HFFc6 (cell line): ENCODE measurements at regions not wholly inside any gene's neighbourhood (a gene's known extent, or its start where the extent isn't known, plus 50 kb on each side); places are given as distances from the start of the nearest gene placed in this dataset.
"Not testable (repeated sequence)": the region's sequence is repeated elsewhere in the genome, so short reads cannot be mapped to it uniquely, and the experiment has no call there.

Experiments
- DNase-seq: peaks from one replicate; pipeline ENCODE4 v3.0.0-alpha.2; 2018
- H3K27ac Mint-ChIP-seq: 2 replicates; pipeline ENCODE4 v1.8.0; 2020; ENCODE audit warnings: mild to moderate bottlenecking, mixed read lengths
- H3K27me3 Mint-ChIP-seq: 2 replicates; pipeline ENCODE4 v1.8.0; 2021; ENCODE audit warnings: mild to moderate bottlenecking, moderate library complexity, mixed read lengths; ENCODE audit not compliant: insufficient read depth
- H3K36me3 Mint-ChIP-seq: 2 replicates; pipeline ENCODE4 v1.8.0; 2021; ENCODE audit warnings: low read depth, mixed read lengths
- H3K4me1 Mint-ChIP-seq: 2 replicates; pipeline ENCODE4 v1.8.0; 2020; ENCODE audit warnings: low read depth, mixed read lengths
- H3K4me3 Mint-ChIP-seq: 2 replicates; pipeline ENCODE4 v1.8.0; 2020; ENCODE audit warnings: mild to moderate bottlenecking, moderate library complexity, mixed read lengths
- H3K9me3 Mint-ChIP-seq: 2 replicates; pipeline ENCODE4 v1.8.0; 2020; ENCODE audit warnings: mild to moderate bottlenecking, mixed read lengths
- TF ChIP-seq, protein P1 (sequence below): fragments of 200-600 bp; sonication (generic); IDR thresholded peaks from 2 replicates; pipeline ENCODE4 v1.5.0; 2021; ENCODE audit warnings: antibody characterized with exemption, mild to moderate bottlenecking

DNA sequence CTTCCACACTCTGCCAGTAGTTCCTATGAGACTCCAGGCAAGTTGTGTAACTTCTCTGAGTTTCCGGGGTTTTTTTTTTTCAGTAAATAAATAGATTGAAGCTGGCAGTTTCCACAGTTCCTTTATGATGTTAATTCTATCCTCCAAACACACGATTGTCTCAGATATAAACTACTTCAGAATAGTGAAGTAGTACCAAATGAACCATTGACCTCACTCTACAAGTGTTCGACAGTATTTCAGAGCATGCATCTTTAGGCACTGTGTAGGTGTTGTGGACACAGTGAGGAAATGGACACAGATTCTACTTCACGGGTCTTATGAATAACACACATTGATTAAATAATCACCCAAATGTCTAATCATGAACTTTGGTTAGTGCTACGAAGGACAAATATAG lies 136.1 kb upstream of the IGSF10 start:
- Mint-ChIP-seq H3K9me3 (no peaks in the 10 kb centered on the region), H3K27me3 (peaks cover 2% of the 10 kb centered on the region; the same call in 1 of the 2 replicates), H3K36me3 (no peaks in the 10 kb centered on the region), H3K27ac (no peak overlapping the region), H3K4me1 (no peaks in the 10 kb centered on the region), H3K4me3 (no peak overlapping the region)
- TF ChIP-seq, protein P1, sequence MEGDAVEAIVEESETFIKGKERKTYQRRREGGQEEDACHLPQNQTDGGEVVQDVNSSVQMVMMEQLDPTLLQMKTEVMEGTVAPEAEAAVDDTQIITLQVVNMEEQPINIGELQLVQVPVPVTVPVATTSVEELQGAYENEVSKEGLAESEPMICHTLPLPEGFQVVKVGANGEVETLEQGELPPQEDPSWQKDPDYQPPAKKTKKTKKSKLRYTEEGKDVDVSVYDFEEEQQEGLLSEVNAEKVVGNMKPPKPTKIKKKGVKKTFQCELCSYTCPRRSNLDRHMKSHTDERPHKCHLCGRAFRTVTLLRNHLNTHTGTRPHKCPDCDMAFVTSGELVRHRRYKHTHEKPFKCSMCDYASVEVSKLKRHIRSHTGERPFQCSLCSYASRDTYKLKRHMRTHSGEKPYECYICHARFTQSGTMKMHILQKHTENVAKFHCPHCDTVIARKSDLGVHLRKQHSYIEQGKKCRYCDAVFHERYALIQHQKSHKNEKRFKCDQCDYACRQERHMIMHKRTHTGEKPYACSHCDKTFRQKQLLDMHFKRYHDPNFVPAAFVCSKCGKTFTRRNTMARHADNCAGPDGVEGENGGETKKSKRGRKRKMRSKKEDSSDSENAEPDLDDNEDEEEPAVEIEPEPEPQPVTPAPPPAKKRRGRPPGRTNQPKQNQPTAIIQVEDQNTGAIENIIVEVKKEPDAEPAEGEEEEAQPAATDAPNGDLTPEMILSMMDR, result no peak
- no peak for DNase-seq

DNA sequence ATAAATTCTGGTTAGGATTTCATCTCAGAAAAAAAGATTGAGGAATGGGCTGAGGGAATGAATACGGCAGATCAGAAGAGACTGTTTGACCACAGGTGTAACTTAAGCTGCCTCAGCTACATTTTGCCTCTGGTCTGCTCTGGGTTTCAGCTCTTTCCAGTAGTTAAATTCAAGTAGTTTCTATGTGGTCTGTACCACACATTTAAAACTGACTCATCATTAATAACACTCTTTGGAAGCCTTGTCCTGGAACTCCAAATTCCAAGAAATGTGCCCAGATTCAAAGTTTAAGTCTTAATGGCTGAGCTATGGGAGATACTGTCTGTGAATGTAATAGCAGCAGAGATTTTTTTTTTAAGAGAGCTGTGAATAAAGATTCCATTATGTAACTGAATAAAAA lies 133.1 kb upstream of the IGSF10 start:
- no peaks in the 10 kb centered on the region for H3K4me1 Mint-ChIP-seq
- TF ChIP-seq, protein P1, result no peak
- H3K4me3 Mint-ChIP-seq, result no peak overlapping the region
- DNase-seq, result no peak
- no peaks in the 10 kb centered on the region for H3K36me3 Mint-ChIP-seq
- no peaks in the 10 kb centered on the region for H3K9me3 Mint-ChIP-seq
- H3K27ac Mint-ChIP-seq, result no peak overlapping the region
- H3K27me3 Mint-ChIP-seq, result peaks cover under 1% of the 10 kb centered on the region; the same call in 1 of the 2 replicates

DNA sequence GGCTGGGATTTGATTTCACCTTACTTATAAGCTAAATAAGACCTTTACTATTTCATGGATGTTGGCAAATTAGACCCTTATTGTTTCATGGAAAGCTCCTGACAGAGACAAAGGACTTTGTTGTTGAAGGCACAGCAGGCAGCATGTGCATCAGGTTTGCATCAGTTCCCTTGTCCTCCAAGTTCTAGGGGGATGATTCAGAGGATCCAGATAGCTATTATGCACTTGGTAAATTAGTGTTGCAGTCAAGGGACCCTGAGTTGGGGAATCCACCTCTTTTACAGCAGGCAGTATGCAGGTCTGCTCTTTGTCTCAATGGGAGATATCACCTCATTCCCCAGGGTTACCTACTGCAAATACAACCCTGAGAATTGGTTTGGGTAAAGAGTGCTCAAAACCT lies 131.4 kb upstream of the IGSF10 start:
- DNase-seq, result no peak
- no peaks in the 10 kb centered on the region for H3K36me3 Mint-ChIP-seq
- no peaks in the 10 kb centered on the region; the same call in 1 of the 2 replicates for H3K27me3 Mint-ChIP-seq
- H3K27ac Mint-ChIP-seq, result no peak overlapping the region
- H3K4me3 Mint-ChIP-seq, result no peak overlapping the region
- no peaks in the 10 kb centered on the region for H3K9me3 Mint-ChIP-seq
- no peaks in the 10 kb centered on the region for H3K4me1 Mint-ChIP-seq
- TF ChIP-seq, protein P1, result no peak

DNA sequence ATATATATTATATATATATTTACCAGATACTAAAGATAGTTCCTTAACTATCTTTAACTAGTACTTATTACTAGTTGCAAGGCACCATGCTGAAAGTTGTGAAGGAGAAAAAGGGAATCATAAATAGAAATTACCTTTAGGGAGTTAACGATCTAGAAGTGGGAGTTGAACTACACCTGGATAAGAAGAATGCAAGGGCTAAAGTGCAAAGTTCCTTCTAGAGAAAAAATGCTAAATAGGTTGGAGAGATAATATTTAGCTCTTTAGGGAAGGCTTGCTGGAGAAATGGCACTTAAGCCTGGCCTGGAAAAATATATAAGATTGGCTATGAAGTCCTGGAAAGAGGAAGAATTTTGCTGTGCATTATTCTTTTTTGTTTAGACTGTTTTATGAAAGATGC lies 130.6 kb upstream of the IGSF10 start:
- H3K9me3 Mint-ChIP-seq, result no peaks in the 10 kb centered on the region
- no peaks in the 10 kb centered on the region for H3K36me3 Mint-ChIP-seq
- no peak overlapping the region for H3K4me3 Mint-ChIP-seq
- TF ChIP-seq, protein P1, result no peak
- DNase-seq, result no peak
- no peaks in the 10 kb centered on the region; the same call in 1 of the 2 replicates for H3K27me3 Mint-ChIP-seq
- no peaks in the 10 kb centered on the region for H3K4me1 Mint-ChIP-seq
- H3K27ac Mint-ChIP-seq, result no peak overlapping the region

DNA sequence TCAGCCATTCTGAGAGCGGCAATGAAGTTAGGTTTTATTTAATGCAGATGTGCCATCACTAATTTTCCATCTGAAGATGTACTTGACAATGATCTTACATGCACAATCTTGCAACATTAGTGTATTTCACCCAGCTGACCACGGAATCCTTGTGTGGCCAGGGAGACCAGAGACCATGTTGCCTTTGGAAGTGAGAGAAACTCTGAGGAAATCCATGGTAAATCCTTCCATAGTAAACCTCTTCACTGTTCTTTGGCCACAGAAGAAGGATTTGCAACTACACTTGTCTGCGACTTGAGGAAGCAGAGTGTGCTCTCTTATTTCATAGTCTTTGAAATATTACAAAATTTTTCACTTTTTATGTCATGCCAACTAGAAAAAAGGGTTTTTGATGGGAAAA lies 128.4 kb upstream of the IGSF10 start:
- Mint-ChIP-seq H3K9me3 (no peaks in the 10 kb centered on the region), H3K27ac (no peak overlapping the region)

DNA sequence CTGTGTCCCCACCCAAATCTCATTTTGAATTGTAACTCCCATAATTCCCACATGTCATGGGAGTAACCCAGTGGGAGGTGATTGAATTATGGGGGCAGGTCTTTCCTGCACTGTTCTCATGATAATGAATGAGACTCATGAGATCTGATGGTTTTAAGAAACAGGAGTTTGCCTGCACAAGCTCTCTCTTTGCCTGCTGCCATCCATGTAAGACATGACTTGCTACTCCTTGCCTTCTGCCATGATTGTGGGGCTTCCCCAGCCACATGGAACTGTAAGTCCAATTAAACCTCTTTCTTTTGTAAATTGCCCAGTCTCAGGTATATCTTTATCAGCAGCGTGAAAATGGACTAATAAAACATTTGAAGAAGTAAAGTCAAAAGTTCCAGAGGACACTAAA lies 126.8 kb upstream of the IGSF10 start:
- H3K4me1 Mint-ChIP-seq, H3K27ac Mint-ChIP-seq, DNase-seq, H3K4me3 Mint-ChIP-seq, H3K27me3 Mint-ChIP-seq, H3K36me3 Mint-ChIP-seq, H3K9me3 Mint-ChIP-seq: not testable (repeated sequence)

More for the DNA sequence above, 128.4 kb upstream of the IGSF10 start:
- TF ChIP-seq, protein P1, result no peak
- Mint-ChIP-seq H3K27me3 (no peaks in the 10 kb centered on the region; the same call in 1 of the 2 replicates), H3K36me3 (no peaks in the 10 kb centered on the region), H3K4me3 (no peak overlapping the region), H3K4me1 (no peaks in the 10 kb centered on the region)
- DNase-seq, result no peak
